ENCODE measurements at regions not wholly inside any gene's neighbourhood (a gene's known extent, or its start where the extent isn't known, plus 50 kb on each side); places are given as distances from the start of the nearest gene placed in this dataset.

GRCh38 chr17:63151941-63152523 is 186.0 kb downstream of the TANC2 start:
- TF ChIP-seq FOXM1 (IDR thresholded peaks at IDR 0.05; ENCODE audit: borderline replicate concordance, low read depth) (no peak), MAX (IDR thresholded peaks at IDR 0.05) (no peak), NFIC (IDR thresholded peaks at IDR 0.05) (no peak), TAF1 (IDR thresholded peaks at IDR 0.05; ENCODE audit: low read depth) (no peak), TEAD4 (IDR thresholded peaks at IDR 0.05) (no peak), CEBPB (IDR thresholded peaks at IDR 0.05) (no peak), YY1 (IDR thresholded peaks at IDR 0.05; ENCODE audit: low read depth) (no peak), TCF12 (IDR thresholded peaks at IDR 0.05; ENCODE audit: low read depth) (no peak)
- TF ChIP-seq, protein P1, sequence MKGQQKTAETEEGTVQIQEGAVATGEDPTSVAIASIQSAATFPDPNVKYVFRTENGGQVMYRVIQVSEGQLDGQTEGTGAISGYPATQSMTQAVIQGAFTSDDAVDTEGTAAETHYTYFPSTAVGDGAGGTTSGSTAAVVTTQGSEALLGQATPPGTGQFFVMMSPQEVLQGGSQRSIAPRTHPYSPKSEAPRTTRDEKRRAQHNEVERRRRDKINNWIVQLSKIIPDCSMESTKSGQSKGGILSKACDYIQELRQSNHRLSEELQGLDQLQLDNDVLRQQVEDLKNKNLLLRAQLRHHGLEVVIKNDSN (IDR thresholded peaks at IDR 0.05) = no peak
- TF ChIP-seq, protein P2, sequence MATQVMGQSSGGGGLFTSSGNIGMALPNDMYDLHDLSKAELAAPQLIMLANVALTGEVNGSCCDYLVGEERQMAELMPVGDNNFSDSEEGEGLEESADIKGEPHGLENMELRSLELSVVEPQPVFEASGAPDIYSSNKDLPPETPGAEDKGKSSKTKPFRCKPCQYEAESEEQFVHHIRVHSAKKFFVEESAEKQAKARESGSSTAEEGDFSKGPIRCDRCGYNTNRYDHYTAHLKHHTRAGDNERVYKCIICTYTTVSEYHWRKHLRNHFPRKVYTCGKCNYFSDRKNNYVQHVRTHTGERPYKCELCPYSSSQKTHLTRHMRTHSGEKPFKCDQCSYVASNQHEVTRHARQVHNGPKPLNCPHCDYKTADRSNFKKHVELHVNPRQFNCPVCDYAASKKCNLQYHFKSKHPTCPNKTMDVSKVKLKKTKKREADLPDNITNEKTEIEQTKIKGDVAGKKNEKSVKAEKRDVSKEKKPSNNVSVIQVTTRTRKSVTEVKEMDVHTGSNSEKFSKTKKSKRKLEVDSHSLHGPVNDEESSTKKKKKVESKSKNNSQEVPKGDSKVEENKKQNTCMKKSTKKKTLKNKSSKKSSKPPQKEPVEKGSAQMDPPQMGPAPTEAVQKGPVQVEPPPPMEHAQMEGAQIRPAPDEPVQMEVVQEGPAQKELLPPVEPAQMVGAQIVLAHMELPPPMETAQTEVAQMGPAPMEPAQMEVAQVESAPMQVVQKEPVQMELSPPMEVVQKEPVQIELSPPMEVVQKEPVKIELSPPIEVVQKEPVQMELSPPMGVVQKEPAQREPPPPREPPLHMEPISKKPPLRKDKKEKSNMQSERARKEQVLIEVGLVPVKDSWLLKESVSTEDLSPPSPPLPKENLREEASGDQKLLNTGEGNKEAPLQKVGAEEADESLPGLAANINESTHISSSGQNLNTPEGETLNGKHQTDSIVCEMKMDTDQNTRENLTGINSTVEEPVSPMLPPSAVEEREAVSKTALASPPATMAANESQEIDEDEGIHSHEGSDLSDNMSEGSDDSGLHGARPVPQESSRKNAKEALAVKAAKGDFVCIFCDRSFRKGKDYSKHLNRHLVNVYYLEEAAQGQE (IDR thresholded peaks at IDR 0.05; ENCODE audit: low read depth) = no peak

- TF ChIP-seq MAX (IDR thresholded peaks at IDR 0.05) (no peak), CREB1 (IDR thresholded peaks at IDR 0.05; ENCODE audit: low read depth) (no peak), TEAD4 (IDR thresholded peaks at IDR 0.05) (no peak), RAD21 (IDR thresholded peaks at IDR 0.05; ENCODE audit: low read depth) (no peak), EGR1 (IDR thresholded peaks at IDR 0.05) (no peak), EP300 (IDR thresholded peaks at IDR 0.05; ENCODE audit: borderline replicate concordance) (no peak), NFIC (IDR thresholded peaks at IDR 0.05) (no peak), TCF12 (IDR thresholded peaks at IDR 0.05; ENCODE audit: low read depth) (no peak), FOXM1 (IDR thresholded peaks at IDR 0.05; ENCODE audit: borderline replicate concordance, low read depth) (no peak), TAF1 (IDR thresholded peaks at IDR 0.05; ENCODE audit: low read depth) (no peak), YY1 (IDR thresholded peaks at IDR 0.05; ENCODE audit: low read depth) (no peak), ZBTB7A (IDR thresholded peaks at IDR 0.05; ENCODE audit: low read depth) (no peak), CEBPB (IDR thresholded peaks at IDR 0.05) (no peak)
- TF ChIP-seq, protein P2 (IDR thresholded peaks at IDR 0.05; ENCODE audit: low read depth) = no peak
- TF ChIP-seq, protein P1 (IDR thresholded peaks at IDR 0.05) = no peak
These were observed 187.5 kb downstream of the TANC2 start for GRCh38 chr17:63153488-63153887.

GRCh38 chr17:63154586-63155244 is 188.7 kb downstream of the TANC2 start:
- TF ChIP-seq EP300 (IDR thresholded peaks at IDR 0.05; ENCODE audit: borderline replicate concordance) (no peak), MAX (IDR thresholded peaks at IDR 0.05) (no peak), ZBTB7A (IDR thresholded peaks at IDR 0.05; ENCODE audit: low read depth) (no peak), EGR1 (IDR thresholded peaks at IDR 0.05) (no peak), TAF1 (IDR thresholded peaks at IDR 0.05; ENCODE audit: low read depth) (no peak), CEBPB (IDR thresholded peaks at IDR 0.05) (no peak), TCF12 (IDR thresholded peaks at IDR 0.05; ENCODE audit: low read depth) (no peak), NFIC (IDR thresholded peaks at IDR 0.05) (no peak), TEAD4 (IDR thresholded peaks at IDR 0.05) (no peak), CREB1 (IDR thresholded peaks at IDR 0.05; ENCODE audit: low read depth) (no peak), RAD21 (IDR thresholded peaks at IDR 0.05; ENCODE audit: low read depth) (no peak), YY1 (IDR thresholded peaks at IDR 0.05; ENCODE audit: low read depth) (no peak), FOXM1 (IDR thresholded peaks at IDR 0.05; ENCODE audit: borderline replicate concordance, low read depth) (no peak)
- TF ChIP-seq, protein P2 (IDR thresholded peaks at IDR 0.05; ENCODE audit: low read depth) = no peak

DNA sequence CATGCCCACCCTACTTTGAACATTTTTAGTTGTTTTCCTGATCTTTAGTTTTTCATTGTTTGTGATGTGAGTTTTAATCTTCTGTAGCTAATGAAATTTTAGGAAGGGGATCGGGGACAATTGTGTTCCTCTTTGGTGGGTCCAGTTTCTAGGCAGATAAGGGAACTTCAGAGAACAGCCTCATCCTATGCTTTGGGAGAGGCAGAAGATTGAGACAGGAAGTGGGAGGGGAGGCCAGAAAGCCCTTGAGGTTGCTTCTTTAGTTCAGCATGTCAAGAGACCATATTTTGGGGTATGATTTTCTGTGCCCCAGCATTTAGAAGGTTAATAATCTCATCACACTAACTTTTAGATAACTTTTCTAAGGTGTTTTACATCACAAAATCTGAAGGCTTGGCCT is 191.0 kb downstream of the TANC2 start:
- no peak for TF ChIP-seq YY1 (IDR thresholded peaks at IDR 0.05; ENCODE audit: low read depth)
- TF ChIP-seq TAF1 (IDR thresholded peaks at IDR 0.05; ENCODE audit: low read depth) = no peak
- TF ChIP-seq MAX (IDR thresholded peaks at IDR 0.05) = no peak
- TF ChIP-seq TCF12 (IDR thresholded peaks at IDR 0.05; ENCODE audit: low read depth) = no peak
- TF ChIP-seq CEBPB (IDR thresholded peaks at IDR 0.05) = no peak
- TF ChIP-seq ZBTB7A (IDR thresholded peaks at IDR 0.05; ENCODE audit: low read depth) = no peak
- TF ChIP-seq NFIC (IDR thresholded peaks at IDR 0.05) = no peak
- TF ChIP-seq, protein P2 (IDR thresholded peaks at IDR 0.05; ENCODE audit: low read depth) = no peak
- no peak for TF ChIP-seq EGR1 (IDR thresholded peaks at IDR 0.05)
- no peak for TF ChIP-seq FOXM1 (IDR thresholded peaks at IDR 0.05; ENCODE audit: borderline replicate concordance, low read depth)
- TF ChIP-seq, protein P1 (IDR thresholded peaks at IDR 0.05) = no peak
- TF ChIP-seq CREB1 (IDR thresholded peaks at IDR 0.05; ENCODE audit: low read depth) = no peak
- TF ChIP-seq EP300 (IDR thresholded peaks at IDR 0.05; ENCODE audit: borderline replicate concordance) = no peak
- no peak for TF ChIP-seq RAD21 (IDR thresholded peaks at IDR 0.05; ENCODE audit: low read depth)
